ENCODE measurements at regions not wholly inside any gene's neighbourhood (a gene's known extent, or its start where the extent isn't known, plus 50 kb on each side); places are given as distances from the start of the nearest gene placed in this dataset.
"Not testable (repeated sequence)": the region's sequence is repeated elsewhere in the genome, so short reads cannot be mapped to it uniquely, and the experiment has no call there.

- Histone ChIP-seq H3K79me2 (no peaks in the 10 kb centered on the region), H3K4me2 (ENCODE audit: low read length) (no peak overlapping the region), H3K36me3 (ENCODE audit: control insufficient read depth, insufficient read depth, low read length) (no peaks in the 10 kb centered on the region), H3K4me1 (no peaks in the 10 kb centered on the region), H3K9ac (no peak overlapping the region), H3K4me3 (ENCODE audit: low read depth, low read length) (no peak overlapping the region), H2AFZ (no peak overlapping the region), H3K9me3 (ENCODE audit: control insufficient read depth, low read length) (no peaks in the 10 kb centered on the region), H3K27me3 (ENCODE audit: control insufficient read depth, insufficient read depth, low read length) (no peaks in the 10 kb centered on the region), H3K27ac (no peak overlapping the region)
- TF ChIP-seq CTCF (IDR thresholded peaks at IDR 0.05) = no peak
These were observed 362.9 kb downstream of the KIF20B start for GRCh38 chr10:90064295-90064694.

- H3K4me1 ChIP-seq = no peaks in the 10 kb centered on the region
- no peaks in the 10 kb centered on the region for H3K79me2 ChIP-seq
- no peaks in the 10 kb centered on the region for H3K36me3 ChIP-seq (ENCODE audit: control insufficient read depth, insufficient read depth, low read length)
- H3K27me3 ChIP-seq (ENCODE audit: control insufficient read depth, insufficient read depth, low read length) = no peaks in the 10 kb centered on the region
- no peak overlapping the region for H3K9ac ChIP-seq
- H3K4me3 ChIP-seq (ENCODE audit: low read depth, low read length) = no peak overlapping the region
- TF ChIP-seq CTCF (IDR thresholded peaks at IDR 0.05) = no peak
- H2AFZ ChIP-seq = no peak overlapping the region
- H3K4me2 ChIP-seq (ENCODE audit: low read length) = no peak overlapping the region
- H3K27ac ChIP-seq = no peak overlapping the region
- no peaks in the 10 kb centered on the region for H3K9me3 ChIP-seq (ENCODE audit: control insufficient read depth, low read length)
These were observed 365.0 kb downstream of the KIF20B start for GRCh38 chr10:90066435-90066834.

GRCh38 chr10:90075995-90076394 is 374.6 kb downstream of the KIF20B start:
- Histone ChIP-seq H3K9ac (no peak overlapping the region), H3K27ac (no peak overlapping the region), H3K27me3 (ENCODE audit: control insufficient read depth, insufficient read depth, low read length) (no peaks in the 10 kb centered on the region), H3K79me2 (no peaks in the 10 kb centered on the region), H3K4me2 (ENCODE audit: low read length) (no peak overlapping the region), H3K9me3 (ENCODE audit: control insufficient read depth, low read length) (no peaks in the 10 kb centered on the region), H3K4me3 (ENCODE audit: low read depth, low read length) (no peak overlapping the region), H3K36me3 (ENCODE audit: control insufficient read depth, insufficient read depth, low read length) (no peaks in the 10 kb centered on the region), H2AFZ (no peak overlapping the region), H3K4me1 (no peaks in the 10 kb centered on the region)
- no peak for TF ChIP-seq CTCF (IDR thresholded peaks at IDR 0.05)

GRCh38 chr10:90079819-90080218 is 378.4 kb downstream of the KIF20B start:
- no peak overlapping the region for H3K4me2 ChIP-seq (ENCODE audit: low read length)
- no peak overlapping the region for H3K4me3 ChIP-seq (ENCODE audit: low read depth, low read length)
- H3K36me3 ChIP-seq (ENCODE audit: control insufficient read depth, insufficient read depth, low read length) = no peaks in the 10 kb centered on the region
- H2AFZ ChIP-seq = no peak overlapping the region
- no peak overlapping the region for H3K9ac ChIP-seq
- no peaks in the 10 kb centered on the region for H3K4me1 ChIP-seq
- H3K9me3 ChIP-seq (ENCODE audit: control insufficient read depth, low read length) = no peaks in the 10 kb centered on the region
- H3K27me3 ChIP-seq (ENCODE audit: control insufficient read depth, insufficient read depth, low read length) = no peaks in the 10 kb centered on the region
- no peak overlapping the region for H3K27ac ChIP-seq
- TF ChIP-seq CTCF (IDR thresholded peaks at IDR 0.05) = no peak
- no peaks in the 10 kb centered on the region for H3K79me2 ChIP-seq

- H3K4me2 ChIP-seq (ENCODE audit: low read length); H3K9me3 ChIP-seq (ENCODE audit: control insufficient read depth, low read length); H2AFZ ChIP-seq; H3K4me3 ChIP-seq (ENCODE audit: low read depth, low read length); H3K27ac ChIP-seq; H3K79me2 ChIP-seq; H3K36me3 ChIP-seq (ENCODE audit: control insufficient read depth, insufficient read depth, low read length); H3K27me3 ChIP-seq (ENCODE audit: control insufficient read depth, insufficient read depth, low read length); H3K9ac ChIP-seq; H3K4me1 ChIP-seq: not testable (repeated sequence)
These were observed 385.3 kb downstream of the KIF20B start for GRCh38 chr10:90086606-90087190.

Measured in parathyroid adenoma (tissue), 2 donors.